ENCODE measurements at regions not wholly inside any gene's neighbourhood (a gene's known extent, or its start where the extent isn't known, plus 50 kb on each side); places are given as distances from the start of the nearest gene placed in this dataset.
A peak's percentile ranks its signal among the peaks of the same experiment; 100 is the strongest.

DNA sequence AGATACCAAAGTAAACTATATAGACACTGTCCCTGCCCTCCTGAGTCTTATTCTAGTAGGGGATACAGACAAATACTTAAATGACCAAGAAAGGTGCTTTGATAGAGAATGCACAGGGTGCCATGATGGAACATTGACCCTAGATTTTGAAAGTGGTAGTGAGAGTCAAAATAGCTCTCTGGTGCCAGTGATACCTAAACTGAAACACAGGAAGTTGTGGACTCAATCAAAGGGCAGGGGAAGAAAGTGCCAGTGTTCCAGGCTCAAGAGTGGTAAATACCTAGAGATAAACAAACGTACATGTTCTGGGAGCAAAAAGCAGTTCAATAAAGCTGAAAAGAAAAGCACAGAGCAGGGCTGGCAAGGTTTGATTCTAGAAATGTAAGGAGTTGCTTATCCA, 267.6 kb downstream of the ISL1 start:
- H3K9ac ChIP-seq (ENCODE audit: low read depth, low read length, poor library complexity, severe bottlenecking), result no peak overlapping the region
- H3K9me3 ChIP-seq (ENCODE audit: insufficient read depth, low read depth, low read length), result no peaks in the 10 kb centered on the region
- TF ChIP-seq, protein P1, sequence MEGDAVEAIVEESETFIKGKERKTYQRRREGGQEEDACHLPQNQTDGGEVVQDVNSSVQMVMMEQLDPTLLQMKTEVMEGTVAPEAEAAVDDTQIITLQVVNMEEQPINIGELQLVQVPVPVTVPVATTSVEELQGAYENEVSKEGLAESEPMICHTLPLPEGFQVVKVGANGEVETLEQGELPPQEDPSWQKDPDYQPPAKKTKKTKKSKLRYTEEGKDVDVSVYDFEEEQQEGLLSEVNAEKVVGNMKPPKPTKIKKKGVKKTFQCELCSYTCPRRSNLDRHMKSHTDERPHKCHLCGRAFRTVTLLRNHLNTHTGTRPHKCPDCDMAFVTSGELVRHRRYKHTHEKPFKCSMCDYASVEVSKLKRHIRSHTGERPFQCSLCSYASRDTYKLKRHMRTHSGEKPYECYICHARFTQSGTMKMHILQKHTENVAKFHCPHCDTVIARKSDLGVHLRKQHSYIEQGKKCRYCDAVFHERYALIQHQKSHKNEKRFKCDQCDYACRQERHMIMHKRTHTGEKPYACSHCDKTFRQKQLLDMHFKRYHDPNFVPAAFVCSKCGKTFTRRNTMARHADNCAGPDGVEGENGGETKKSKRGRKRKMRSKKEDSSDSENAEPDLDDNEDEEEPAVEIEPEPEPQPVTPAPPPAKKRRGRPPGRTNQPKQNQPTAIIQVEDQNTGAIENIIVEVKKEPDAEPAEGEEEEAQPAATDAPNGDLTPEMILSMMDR (conservative IDR thresholded peaks at IDR 0.05; ENCODE audit: low read length), result no peak
- H3K79me2 ChIP-seq (ENCODE audit: insufficient read depth, low read length), result no peaks in the 10 kb centered on the region
- H3K4me3 ChIP-seq (ENCODE audit: low read length, poor library complexity, severe bottlenecking), result no peak overlapping the region
- no peaks in the 10 kb centered on the region for H4K20me1 ChIP-seq (ENCODE audit: insufficient read depth, low read length, poor library complexity, severe bottlenecking)
- H3K9me2 ChIP-seq (replicated peaks; ENCODE audit: low read depth, low read length), result no peaks in the 10 kb centered on the region
- no peaks in the 10 kb centered on the region for H3K36me3 ChIP-seq (ENCODE audit: insufficient read depth, low read length)
- no peaks in the 10 kb centered on the region for H3F3A ChIP-seq (ENCODE audit: low read depth)
- no peaks in the 10 kb centered on the region for H3K4me1 ChIP-seq (ENCODE audit: insufficient read depth, low read length, poor library complexity, severe bottlenecking)
- H3K27me3 ChIP-seq (ENCODE audit: insufficient read depth, low read length, poor library complexity, severe bottlenecking), result no peaks in the 10 kb centered on the region
- no peak overlapping the region for H3K4me2 ChIP-seq (ENCODE audit: low read depth, low read length, poor library complexity, severe bottlenecking)
- peak overlapping the region; percentile 76 for H2AFZ ChIP-seq (ENCODE audit: low read length)

DNA sequence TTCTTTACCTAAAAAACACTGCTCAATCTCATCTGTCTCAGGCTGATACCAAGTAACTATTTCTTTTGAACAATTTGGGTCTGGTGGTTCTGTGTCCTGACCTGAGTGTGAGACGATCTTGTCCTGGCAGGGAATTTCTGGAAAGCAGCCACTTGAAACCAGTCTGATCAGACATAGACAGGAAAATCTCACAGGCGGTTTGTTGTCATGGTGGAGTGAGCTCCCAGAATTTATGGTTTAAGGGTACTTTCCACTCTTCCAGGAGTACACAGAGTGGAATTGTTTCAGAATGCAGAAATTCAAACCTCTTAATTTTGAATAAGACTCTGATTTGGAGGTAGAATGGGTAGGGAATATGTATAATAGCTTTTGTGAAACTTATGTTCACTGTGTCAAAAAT, 268.2 kb downstream of the ISL1 start:
- Histone ChIP-seq H3F3A (ENCODE audit: low read depth) (no peaks in the 10 kb centered on the region), H3K9me3 (ENCODE audit: insufficient read depth, low read depth, low read length) (no peaks in the 10 kb centered on the region), H3K4me1 (ENCODE audit: insufficient read depth, low read length, poor library complexity, severe bottlenecking) (no peaks in the 10 kb centered on the region), H3K36me3 (ENCODE audit: insufficient read depth, low read length) (no peaks in the 10 kb centered on the region), H3K27me3 (ENCODE audit: insufficient read depth, low read length, poor library complexity, severe bottlenecking) (no peaks in the 10 kb centered on the region), H3K9ac (ENCODE audit: low read depth, low read length, poor library complexity, severe bottlenecking) (no peak overlapping the region), H2AFZ (ENCODE audit: low read length) (peak overlapping the region; percentile 76; the same call in 1 of the 2 replicates), H3K4me2 (ENCODE audit: low read depth, low read length, poor library complexity, severe bottlenecking) (no peak overlapping the region), H3K9me2 (replicated peaks; ENCODE audit: low read depth, low read length) (no peaks in the 10 kb centered on the region), H3K79me2 (ENCODE audit: insufficient read depth, low read length) (no peaks in the 10 kb centered on the region), H4K20me1 (ENCODE audit: insufficient read depth, low read length, poor library complexity, severe bottlenecking) (no peaks in the 10 kb centered on the region), H3K4me3 (ENCODE audit: low read length, poor library complexity, severe bottlenecking) (no peak overlapping the region)
- TF ChIP-seq, protein P1 (conservative IDR thresholded peaks at IDR 0.05; ENCODE audit: low read length), result no peak
- TF ChIP-seq EZH2phosphoT487 (IDR thresholded peaks at IDR 0.05; ENCODE audit: borderline replicate concordance), result no peak

DNA sequence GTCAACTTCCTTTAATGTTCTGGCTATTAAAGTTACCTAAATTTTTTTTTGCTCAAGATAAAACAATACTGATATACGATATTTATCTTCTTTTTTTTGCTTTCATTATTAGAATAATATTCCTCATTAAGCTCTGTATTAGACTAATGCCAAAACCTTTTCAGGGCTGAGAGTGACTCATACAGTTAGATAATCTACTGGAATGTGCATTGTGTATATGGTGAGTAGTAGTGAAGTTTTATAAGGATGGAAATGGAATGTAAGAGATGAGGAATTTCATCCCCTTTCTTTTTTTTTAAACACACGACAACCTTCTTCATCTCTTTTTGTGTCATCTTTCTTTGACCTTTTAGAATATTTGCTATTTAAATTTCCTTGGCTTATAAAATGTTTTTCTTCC, 268.6 kb downstream of the ISL1 start:
- H3K79me2 ChIP-seq (ENCODE audit: insufficient read depth, low read length), result no peaks in the 10 kb centered on the region
- H3K9ac ChIP-seq (ENCODE audit: low read depth, low read length, poor library complexity, severe bottlenecking), result no peak overlapping the region

More for the DNA sequence above, 268.6 kb downstream of the ISL1 start:
- Histone ChIP-seq H4K20me1 (ENCODE audit: insufficient read depth, low read length, poor library complexity, severe bottlenecking) (no peaks in the 10 kb centered on the region), H3K4me3 (ENCODE audit: low read length, poor library complexity, severe bottlenecking) (no peak overlapping the region), H3F3A (ENCODE audit: low read depth) (no peaks in the 10 kb centered on the region), H3K4me2 (ENCODE audit: low read depth, low read length, poor library complexity, severe bottlenecking) (no peak overlapping the region), H3K4me1 (ENCODE audit: insufficient read depth, low read length, poor library complexity, severe bottlenecking) (no peaks in the 10 kb centered on the region), H3K9me2 (replicated peaks; ENCODE audit: low read depth, low read length) (no peaks in the 10 kb centered on the region), H2AFZ (ENCODE audit: low read length) (no peak overlapping the region), H3K27me3 (ENCODE audit: insufficient read depth, low read length, poor library complexity, severe bottlenecking) (no peaks in the 10 kb centered on the region), H3K9me3 (ENCODE audit: insufficient read depth, low read depth, low read length) (no peaks in the 10 kb centered on the region), H3K36me3 (ENCODE audit: insufficient read depth, low read length) (no peaks in the 10 kb centered on the region)
- TF ChIP-seq EZH2phosphoT487 (IDR thresholded peaks at IDR 0.05; ENCODE audit: borderline replicate concordance), result no peak
- TF ChIP-seq, protein P1 (conservative IDR thresholded peaks at IDR 0.05; ENCODE audit: low read length), result no peak

Measured in Loucy (cell line).